HCT116 (cell line): ENCODE measurements at regions not wholly inside any gene's neighbourhood (a gene's known extent, or its start where the extent isn't known, plus 50 kb on each side); places are given as distances from the start of the nearest gene placed in this dataset.

Experiments
- ATAC-seq: fragments of 200-7000 bp; cut with Tn5 transposase; 2 replicates; pipeline ENCODE4 v1.9.1; 2020; ENCODE audit warnings: mild to moderate bottlenecking, moderate library complexity
- BruUV-seq: library from RNA; stranded (reverse); fragments of 400-500 nt; replicated peaks from 2 replicates; lab custom pipeline; 2021; lab: Mats Ljungman, UMichigan
- CTCF ChIA-PET: fragments of 300-600 bp; sonication (Branson Sonifier 250); formaldehyde crosslinking; loops from one replicate; lab custom pipeline; 2021; ENCODE audit warnings: antibody characterized with exemption; lab: Charles Lee
- POLR2A ChIA-PET: fragments of 300-600, 350-600 bp; sonication (Branson Sonifier 250); formaldehyde crosslinking; loops from one replicate; lab custom pipeline; 2021; ENCODE audit warnings: antibody characterized with exemption; lab: Charles Lee
- RAD21 ChIA-PET, 2 experiments: fragments of 300-600 bp; sonication (Branson Sonifier 250); formaldehyde crosslinking; loops; one replicate each; lab custom pipeline; 2023; ENCODE audit warnings: low total read pairs in 2 of 2; ENCODE audit not compliant: uncharacterized antibody in 2 of 2, unreplicated experiment in 2 of 2, low non-redundant PET in 1 of 2; lab: Charles Lee
- DNase-seq: peaks from one replicate; pipeline ENCODE4 v3.0.0-alpha.2; 2010; ENCODE audit warnings: low read depth, low spot score
- H2AFZ ChIP-seq: fragments of 200-600 bp; shearing (Covaris generic), sonication (generic); 2 replicates; pipeline ENCODE4 v1.6.1; 2017; ENCODE audit warnings: low read depth, mixed run types, mixed read lengths, antibody characterized with exemption, low read length; ENCODE audit not compliant: poor library complexity, severe bottlenecking
- H3K27ac ChIP-seq: 2 replicates; pipeline ENCODE4 v1.5.1; 2012; ENCODE audit warnings: low read depth, low read length
- H3K27me3 ChIP-seq: fragments of 200-600 bp; sonication (generic); 2 replicates; pipeline ENCODE4 v1.6.1; 2016; ENCODE audit warnings: mixed run types, low read length, mixed read lengths; ENCODE audit not compliant: insufficient read depth
- H3K36me3 ChIP-seq, 2 experiments: fragments of 200-500 bp in 1 of 2; fragments of 200-600 bp in 1 of 2; sonication (Bioruptor generic) in 1 of 2; sonication (generic) in 1 of 2; 2 replicates each; pipeline versions ENCODE4 v1.5.1 to v1.6.1; 2014 to 2016; ENCODE audit warnings: low read length in 2 of 2, inconsistent platforms in 1 of 2, mixed read lengths in 1 of 2, mixed run types in 1 of 2; ENCODE audit not compliant: insufficient read depth in 2 of 2, control insufficient read depth in 1 of 2
- H3K4me1 ChIP-seq, 2 experiments: fragments of 200-600 bp in 1 of 2; sonication (generic) in 1 of 2; 2 replicates each; pipeline versions ENCODE4 v1.5.1 to v1.6.1; 2012 to 2017; ENCODE audit warnings: low read length in 2 of 2, inconsistent platforms in 1 of 2, mild to moderate bottlenecking in 1 of 2, mixed read lengths in 1 of 2, mixed run types in 1 of 2, moderate library complexity in 1 of 2; ENCODE audit not compliant: insufficient read depth in 2 of 2, control insufficient read depth in 1 of 2
- H3K4me2 ChIP-seq: fragments of 200-600 bp; sonication (generic); 2 replicates; pipeline ENCODE4 v1.6.1; 2017; ENCODE audit warnings: mixed run types, low read length, mixed read lengths
- H3K4me3 ChIP-seq, 2 experiments: fragments of 200-600 bp in 1 of 2; sonication (generic) in 1 of 2; replicated peaks in 1 of 2; 2 replicates each; pipeline ENCODE4 v1.5.1; 2011 to 2016; ENCODE audit warnings: low read length in 2 of 2, control low read depth in 1 of 2, low read depth in 1 of 2, mild to moderate bottlenecking in 1 of 2, mixed read lengths in 1 of 2, mixed run types in 1 of 2
- H3K79me2 ChIP-seq: fragments of 200-600 bp; sonication (generic); 2 replicates; pipeline ENCODE4 v1.6.1; 2017; ENCODE audit warnings: mild to moderate bottlenecking, mixed run types, low read length, moderate library complexity, mixed read lengths; ENCODE audit not compliant: insufficient read depth
- H3K9ac ChIP-seq: fragments of 200-600 bp; sonication (generic); 2 replicates; pipeline ENCODE4 v1.6.1; 2016; ENCODE audit warnings: low read length, mixed read lengths
- H3K9me2 ChIP-seq: fragments of 200-600 bp; sonication (generic), shearing (Covaris generic); 2 replicates; pipeline ENCODE4 v1.6.1; 2017; ENCODE audit warnings: mixed run types, mild to moderate bottlenecking, moderate library complexity; ENCODE audit not compliant: insufficient read depth
- H3K9me3 ChIP-seq, 2 experiments: fragments of 200-500 bp in 1 of 2; fragments of 200-600 bp in 1 of 2; sonication (Bioruptor generic) in 1 of 2; sonication (generic) in 1 of 2; 2 replicates each; pipeline ENCODE4 v1.6.1; 2014 to 2017; ENCODE audit warnings: low read length in 2 of 2, mixed read lengths in 2 of 2, inconsistent platforms in 1 of 2, low read depth in 1 of 2, mild to moderate bottlenecking in 1 of 2, mixed run types in 1 of 2, moderate library complexity in 1 of 2; ENCODE audit not compliant: control insufficient read depth in 1 of 2, insufficient read depth in 1 of 2
- H4K20me1 ChIP-seq: fragments of 200-600 bp; sonication (generic), shearing (Covaris generic); 2 replicates; pipeline ENCODE4 v1.6.1; 2017; ENCODE audit warnings: mixed run types, mild to moderate bottlenecking, moderate library complexity; ENCODE audit not compliant: insufficient read depth
- CTCF ChIP-seq, 3 experiments: fragments of 200-600 bp in 1 of 3; sonication (generic) in 1 of 3; IDR thresholded peaks in 2 of 3; conservative IDR thresholded peaks in 1 of 3; 2 replicates each; pipeline ENCODE4 v1.5.1; 2012 to 2017; ENCODE audit warnings: low read depth in 2 of 3, low read length in 2 of 3, antibody characterized with exemption in 1 of 3, borderline replicate concordance in 1 of 3, control low read depth in 1 of 3, mild to moderate bottlenecking in 1 of 3, mixed read lengths in 1 of 3, mixed run types in 1 of 3, moderate library complexity in 1 of 3; ENCODE audit not compliant: insufficient read depth in 1 of 3
- EZH2 ChIP-seq: fragments of 200-600 bp; sonication (generic); IDR thresholded peaks from 2 replicates; pipeline ENCODE4 v1.6.1; 2017; ENCODE audit warnings: antibody characterized with exemption, mixed run types
- FOSL1 ChIP-seq: IDR thresholded peaks from 2 replicates; pipeline ENCODE4 v1.6.1; 2012; ENCODE audit warnings: low read depth
- RAD21 ChIP-seq: IDR thresholded peaks from 2 replicates; pipeline ENCODE4 v1.6.1; 2012; ENCODE audit warnings: low read depth, mild to moderate bottlenecking
- SP1 ChIP-seq: IDR thresholded peaks from 2 replicates; pipeline ENCODE4 v1.6.1; 2012; ENCODE audit warnings: low read depth
- SRF ChIP-seq: IDR thresholded peaks from 2 replicates; pipeline ENCODE4 v1.6.1; 2012; ENCODE audit warnings: low read depth
- YY1 ChIP-seq: IDR thresholded peaks from 2 replicates; pipeline ENCODE4 v1.6.1; 2011; ENCODE audit warnings: low read length, low read depth, moderate library complexity, mild to moderate bottlenecking; ENCODE audit not compliant: insufficient replicate concordance; ENCODE audit errors: extremely low read depth
- ZBTB33 ChIP-seq: IDR thresholded peaks from 2 replicates; pipeline ENCODE4 v1.6.1; 2011; ENCODE audit warnings: mild to moderate bottlenecking, low read length, moderate library complexity; ENCODE audit not compliant: insufficient replicate concordance; ENCODE audit errors: extremely low read depth
- ZFX ChIP-seq: fragments of 450-650 bp; IDR thresholded peaks from 2 replicates; pipeline ENCODE4 v1.6.1; 2017
- intact Hi-C: fragments of 100-400 bp; cut with micrococcal nuclease; formaldehyde crosslinking; loops from 2 replicates; pipeline ENCODE4 v1.10.0; 2022

DNA sequence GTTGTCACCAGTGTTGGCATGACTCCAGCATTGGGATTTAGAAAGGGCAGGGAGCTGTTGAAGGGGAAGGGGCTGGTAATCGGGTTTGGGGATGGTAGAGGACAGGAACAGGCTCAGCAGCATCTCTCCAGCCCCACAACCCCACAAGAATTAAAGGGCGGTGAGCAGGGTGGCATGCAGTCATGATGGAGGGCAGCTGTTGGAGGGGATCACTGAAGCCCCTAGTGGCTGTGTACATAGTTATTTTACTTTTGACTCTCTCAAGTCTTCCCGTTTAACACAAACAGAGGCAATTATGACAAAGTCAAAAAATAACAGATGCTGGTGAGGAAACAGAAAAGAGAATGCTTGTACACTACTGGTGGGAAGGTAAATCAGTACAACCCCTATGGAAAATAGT lies 213.8 kb downstream of the URB2 start:
- ChIA-PET POLR2A (no interaction called here), RAD21 (no interaction called here), CTCF (no interaction called here)
- no TSS peak for BruUV-seq
- peaks cover 5 to 7% of the 10 kb centered on the region in 2 experiments; a peak in 3 of 4 replicates for H3K4me1 ChIP-seq
- no peak overlapping the region for H3K4me2 ChIP-seq
- no peak overlapping the region for H3K27ac ChIP-seq
- H3K9me3 ChIP-seq: no peaks in the 10 kb centered on the region
- H2AFZ ChIP-seq: no peak overlapping the region
- no peak for TF ChIP-seq EZH2
- TF ChIP-seq FOSL1: no peak
- no peak for TF ChIP-seq ZFX
- TF ChIP-seq ZBTB33: no peak
- no peak for TF ChIP-seq SP1
- TF ChIP-seq RAD21: no peak
- no peak for TF ChIP-seq YY1
- TF ChIP-seq SRF: no peak
- peak in 1 of 3 experiments; percentile 5; a peak in 1 of 6 replicates for TF ChIP-seq CTCF (IDR thresholded peaks at IDR 0.05 in 2 of 3, conservative IDR thresholded peaks at IDR 0.05 in 1 of 3; ENCODE audit: borderline replicate concordance in 1 of 3, insufficient read depth in 1 of 3, low read depth in 2 of 3, low read length in 2 of 3)
- ATAC-seq: no peak
- no peaks in the 10 kb centered on the region; the same call in 1 of the 2 replicates for H3K27me3 ChIP-seq
- intact Hi-C loops: loop anchor here (10.0 kb wide), 1 partner anchor 325 kb away; no protein-coding TSS in a partner anchor
- no peaks in the 10 kb centered on the region for H4K20me1 ChIP-seq
- no peak for DNase-seq
- H3K9me2 ChIP-seq: no peaks in the 10 kb centered on the region
- H3K79me2 ChIP-seq: no peaks in the 10 kb centered on the region
- H3K4me3 ChIP-seq: no peak overlapping the region
- H3K36me3 ChIP-seq: no peaks in the 10 kb centered on the region
- no peak overlapping the region for H3K9ac ChIP-seq
